CD1c-positive myeloid dendritic cell (primary cell): ENCODE measurements at regions not wholly inside any gene's neighbourhood (a gene's known extent, or its start where the extent isn't known, plus 50 kb on each side); places are given as distances from the start of the nearest gene placed in this dataset.
"Not testable (repeated sequence)": the region's sequence is repeated elsewhere in the genome, so short reads cannot be mapped to it uniquely, and the experiment has no call there.

Experiments used
- DNase-seq: peaks from one replicate; pipeline ENCODE4 v3.0.0-alpha.2; 2016; ENCODE audit errors: extremely low spot score

DNA sequence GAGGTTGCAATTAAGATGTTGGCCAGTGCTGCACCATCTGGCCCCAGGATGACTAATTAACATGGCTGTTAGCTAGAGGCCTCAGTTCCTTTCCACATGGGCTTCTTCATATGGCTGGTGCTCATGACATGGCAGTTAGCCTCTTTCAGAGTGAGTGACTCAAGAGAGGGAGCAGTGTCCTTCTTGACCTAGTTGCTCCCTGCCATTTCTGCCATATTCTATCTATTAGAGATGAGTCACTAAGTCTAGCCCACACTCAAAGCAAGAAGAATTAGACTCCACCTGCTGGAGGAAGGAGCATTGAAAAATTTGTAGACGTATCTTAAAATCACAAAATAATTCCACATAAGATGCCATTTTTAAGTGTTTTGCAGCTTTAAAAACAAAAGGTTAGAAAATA lies 651.2 kb upstream of the CCNG1 start:
- DNase-seq = no peak

DNA sequence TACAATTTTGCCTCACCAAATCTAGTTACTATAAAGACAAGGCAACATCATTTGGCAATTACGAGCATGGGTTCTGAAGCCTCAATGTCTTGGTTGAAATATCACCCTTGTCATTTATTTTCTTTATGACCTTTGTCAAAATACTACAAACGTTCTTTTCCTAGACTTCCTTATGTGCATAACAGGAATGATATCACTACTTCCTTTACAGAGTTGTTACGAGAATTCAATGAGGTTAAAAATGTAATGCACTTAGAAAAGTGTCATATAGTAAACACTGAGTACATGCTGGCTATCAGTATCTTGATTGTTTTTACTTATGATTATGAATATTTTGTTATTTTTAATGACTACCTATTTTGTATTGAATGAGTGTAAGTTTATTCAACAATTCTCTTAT lies 640.9 kb upstream of the CCNG1 start:
- DNase-seq = no peak

DNA sequence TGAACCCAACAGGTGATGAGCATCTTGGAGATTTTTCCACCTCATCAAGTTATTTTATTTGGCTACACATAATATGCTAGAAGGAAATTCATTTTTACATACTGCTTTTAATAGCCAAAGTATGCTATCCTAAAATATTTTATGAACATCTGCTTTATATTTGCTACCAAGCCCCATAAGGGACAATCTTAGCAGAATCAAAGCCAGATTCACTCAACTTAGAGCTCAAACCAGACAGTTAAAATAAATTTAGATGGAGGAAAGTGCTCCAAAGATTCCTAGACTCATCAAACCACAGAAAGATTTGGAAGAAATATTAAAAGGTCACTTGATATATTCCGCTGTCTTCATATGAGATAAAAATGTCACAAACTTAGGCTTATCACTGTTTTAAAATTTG lies 637.1 kb upstream of the CCNG1 start:
- DNase-seq = no peak

DNA sequence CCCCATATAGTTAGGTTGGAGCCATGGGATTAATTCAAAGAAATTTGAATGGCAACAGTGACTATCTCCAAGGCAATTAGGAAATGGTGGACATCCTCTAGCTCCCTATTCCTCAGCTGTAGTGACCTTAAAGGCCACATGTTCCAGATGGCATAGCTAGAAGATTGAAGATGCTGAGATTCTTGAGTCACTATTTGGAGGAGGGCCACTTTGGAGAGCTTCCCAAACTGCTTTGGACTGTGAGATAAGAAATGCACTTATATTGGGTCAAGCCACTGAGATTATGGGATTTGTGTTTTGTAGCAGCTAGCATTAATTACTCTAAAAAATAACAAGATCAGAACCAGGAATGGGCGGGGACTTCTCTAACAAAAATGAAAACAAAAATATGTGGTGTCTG lies 636.2 kb upstream of the CCNG1 start:
- DNase-seq = no peak

DNA sequence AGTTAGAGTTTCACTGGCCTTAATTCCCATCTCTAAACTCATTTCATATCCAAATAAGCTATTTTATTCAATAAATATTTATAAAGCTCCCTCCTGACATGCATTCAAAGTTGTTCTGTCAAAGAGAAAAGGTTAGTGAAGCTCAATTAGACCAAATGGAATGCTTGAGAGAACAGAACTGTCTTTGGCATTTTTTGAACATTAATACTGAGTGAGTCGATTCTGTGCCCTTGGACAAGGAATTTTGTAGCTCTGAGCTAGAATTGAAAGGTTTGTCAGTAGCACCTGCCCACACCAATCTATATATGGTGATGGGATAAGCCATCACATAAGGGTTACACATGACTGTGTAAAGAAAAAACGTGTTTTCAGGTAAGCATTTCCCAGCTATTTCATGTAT lies 631.2 kb upstream of the CCNG1 start:
- no peak for DNase-seq

DNA sequence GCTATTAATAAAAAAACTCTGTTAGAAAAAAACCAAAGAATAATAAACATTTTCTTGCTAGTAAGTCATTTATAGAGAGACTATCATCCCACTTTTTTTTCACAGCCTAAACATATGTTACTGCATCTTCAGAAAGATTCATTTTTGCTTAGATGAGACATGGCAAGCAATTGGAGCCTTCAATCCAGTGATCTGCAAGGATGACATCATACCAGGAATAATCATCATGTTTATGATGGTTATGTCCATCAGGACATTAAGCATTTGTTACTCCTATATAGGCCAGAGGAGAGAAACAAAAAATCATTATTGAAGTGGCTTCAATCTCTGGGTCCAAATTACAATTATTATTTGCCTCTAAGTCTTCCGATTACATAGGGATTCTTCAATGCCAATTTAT lies 626.3 kb upstream of the CCNG1 start:
- no peak for DNase-seq

DNA sequence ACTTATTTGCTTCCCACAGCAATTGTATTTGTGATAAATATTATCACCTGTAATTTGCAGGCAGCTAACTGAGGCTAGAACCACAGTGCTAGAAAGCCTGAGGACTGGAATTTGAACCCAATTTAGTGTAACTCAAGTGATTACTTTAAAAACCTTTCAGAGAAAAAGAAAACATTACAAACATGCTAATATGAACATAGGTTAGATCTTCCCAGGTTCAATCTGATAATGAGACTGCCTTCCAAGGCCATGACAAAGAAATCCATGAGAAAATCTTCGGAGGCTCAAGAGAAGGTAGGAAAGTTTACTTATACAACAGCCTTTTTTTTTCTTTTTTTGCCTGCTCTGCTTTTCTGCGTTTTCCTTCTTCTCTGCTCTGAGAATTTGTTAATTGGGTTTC lies 620.6 kb upstream of the CCNG1 start:
- no peak for DNase-seq

DNA sequence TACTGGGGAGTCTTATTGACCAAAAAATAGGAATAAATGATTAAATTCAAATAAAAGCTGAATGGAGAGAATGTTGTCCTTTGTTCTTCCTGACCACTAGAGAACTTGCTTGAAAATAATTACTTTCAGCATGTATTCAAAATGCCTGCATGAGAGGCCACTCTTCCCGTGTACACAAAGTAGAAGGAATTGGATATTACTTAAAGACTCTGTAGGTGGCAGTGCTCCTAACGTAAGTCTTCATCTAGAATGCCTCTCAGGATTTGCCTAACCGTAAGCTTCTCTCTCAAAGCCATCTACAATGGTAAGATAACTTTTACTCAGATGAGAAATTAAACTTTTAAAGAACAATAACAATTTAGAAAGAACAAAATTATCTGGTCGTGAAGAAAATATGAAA lies 620.0 kb upstream of the CCNG1 start:
- DNase-seq = no peak

DNA sequence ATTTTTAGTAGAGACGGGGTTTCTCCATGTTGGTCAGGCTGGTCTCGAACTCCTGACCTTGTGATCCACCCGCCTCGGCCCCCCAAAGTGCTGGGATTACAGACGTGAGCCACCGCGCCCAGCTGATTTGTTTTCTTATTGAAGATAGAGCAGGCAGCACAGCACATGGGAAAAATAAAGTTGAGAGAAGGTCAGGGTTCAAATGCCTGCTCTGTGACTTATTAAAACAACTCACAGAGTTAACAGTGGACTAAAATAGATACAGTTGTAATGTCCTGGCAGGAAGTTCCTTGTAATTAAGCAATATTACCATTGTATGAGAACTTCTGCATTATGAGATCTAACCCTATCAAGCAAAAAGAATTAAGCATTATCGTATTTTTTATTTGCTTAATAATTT lies 615.7 kb upstream of the CCNG1 start:
- not testable (repeated sequence) for DNase-seq

DNA sequence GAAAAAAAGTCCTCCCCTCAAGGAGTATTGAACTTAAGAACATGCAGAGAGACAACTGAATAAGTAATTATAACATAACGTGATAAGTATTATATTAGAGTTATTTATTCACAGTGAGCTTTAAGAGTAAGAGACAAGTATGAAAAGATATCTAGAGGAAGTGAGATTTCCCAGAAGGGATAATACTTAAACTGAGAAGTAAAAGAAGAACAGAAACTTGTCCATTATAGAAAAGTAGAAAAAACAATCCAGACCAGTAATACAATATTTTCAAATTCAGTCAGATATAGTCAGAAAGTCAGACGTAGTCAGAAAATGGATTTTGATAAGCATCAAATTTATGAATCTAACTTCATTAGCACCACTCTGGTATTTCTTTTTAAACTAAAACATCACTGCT lies 613.0 kb upstream of the CCNG1 start:
- DNase-seq = no peak

DNA sequence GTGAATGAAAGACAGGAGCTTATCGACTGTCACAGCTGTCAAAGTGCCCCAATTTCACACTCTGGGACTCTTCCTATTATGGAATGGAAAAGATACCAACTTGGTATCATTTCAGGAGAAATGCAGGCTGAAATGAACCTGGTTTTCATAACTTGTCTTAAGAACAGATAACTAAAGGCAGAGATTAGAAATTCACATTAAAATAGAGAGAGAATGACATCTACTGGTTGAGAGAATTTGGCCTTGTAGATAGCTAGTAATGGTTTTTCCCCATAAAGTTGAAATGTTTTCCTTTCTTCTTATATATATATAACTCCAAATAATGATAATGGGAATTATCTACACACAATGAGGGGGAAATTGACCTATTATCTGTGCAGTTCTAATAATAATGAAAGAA lies 600.2 kb upstream of the CCNG1 start:
- DNase-seq = no peak

DNA sequence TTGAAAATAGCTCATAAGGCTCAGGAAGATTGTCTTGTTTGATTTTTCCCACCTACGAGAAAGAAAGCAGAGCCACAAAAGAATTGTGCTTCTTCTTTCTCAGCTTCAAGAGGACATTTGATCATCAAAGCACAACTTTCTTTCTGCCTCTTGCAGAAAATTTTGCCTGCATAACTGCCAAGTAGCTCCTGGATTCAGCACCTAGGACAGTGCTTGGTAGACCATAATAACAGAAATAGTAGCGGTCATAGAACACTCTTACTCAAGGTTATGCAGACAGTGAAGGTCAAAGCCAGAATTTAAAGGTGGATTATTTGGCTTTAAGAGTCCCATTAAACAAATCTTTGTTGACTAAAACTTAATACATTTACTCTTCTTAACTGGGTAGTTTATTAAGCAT lies 594.7 kb upstream of the CCNG1 start:
- no peak for DNase-seq

DNA sequence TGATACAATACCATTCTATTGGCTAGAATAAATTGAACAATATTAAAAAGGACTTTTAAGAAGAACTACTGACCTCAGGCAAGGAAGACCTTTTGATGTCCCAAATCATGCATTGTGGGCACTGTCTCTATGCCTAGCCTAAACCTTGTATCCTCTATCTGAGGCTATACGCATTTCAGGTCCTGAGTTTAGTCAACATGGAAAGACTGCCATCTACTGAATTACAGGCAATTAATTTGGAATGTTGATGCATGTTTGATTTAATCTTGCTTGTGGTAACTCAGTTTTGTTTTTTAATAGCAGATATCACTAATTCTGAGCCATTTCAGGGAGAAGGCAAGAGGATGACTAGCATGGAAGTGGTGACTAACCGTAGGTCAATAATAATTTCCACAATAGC lies 585.3 kb upstream of the CCNG1 start:
- DNase-seq = no peak

DNA sequence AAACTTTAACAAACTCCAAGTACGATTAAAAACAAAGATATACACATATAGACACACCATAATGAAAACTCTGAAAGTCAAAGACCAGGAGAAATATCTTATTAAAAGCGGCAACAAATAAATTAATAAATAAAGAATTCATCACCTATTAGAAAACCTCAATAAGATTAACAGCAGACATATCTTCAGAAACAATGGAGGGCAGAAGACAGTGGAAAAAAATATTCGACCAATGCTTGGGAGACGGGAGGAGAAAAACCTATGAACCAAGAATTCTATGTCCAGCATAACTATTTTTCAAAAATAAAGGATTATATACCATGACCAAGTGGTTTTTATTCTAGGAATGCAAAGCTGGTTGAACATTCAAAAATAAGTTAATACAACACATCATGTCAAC lies 578.6 kb upstream of the CCNG1 start:
- no peak for DNase-seq

DNA sequence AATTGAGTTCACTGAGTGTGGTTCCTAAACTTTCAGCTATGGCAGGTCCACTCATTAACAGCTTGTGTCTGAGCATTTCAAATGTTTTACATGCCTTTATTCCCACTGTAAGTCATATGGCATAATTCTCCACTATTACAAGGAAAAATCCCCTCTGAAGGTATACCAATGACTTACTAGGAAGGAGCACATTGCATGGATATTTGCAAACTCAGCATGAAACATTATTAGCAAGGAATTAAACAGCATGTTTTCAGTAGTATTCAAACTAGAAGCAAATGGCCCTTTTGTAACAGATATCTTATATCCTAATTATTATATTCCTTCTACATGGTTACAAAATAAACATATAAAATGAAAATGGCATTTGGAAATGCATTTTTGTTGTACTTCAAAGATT lies 566.4 kb upstream of the CCNG1 start:
- no peak for DNase-seq

DNA sequence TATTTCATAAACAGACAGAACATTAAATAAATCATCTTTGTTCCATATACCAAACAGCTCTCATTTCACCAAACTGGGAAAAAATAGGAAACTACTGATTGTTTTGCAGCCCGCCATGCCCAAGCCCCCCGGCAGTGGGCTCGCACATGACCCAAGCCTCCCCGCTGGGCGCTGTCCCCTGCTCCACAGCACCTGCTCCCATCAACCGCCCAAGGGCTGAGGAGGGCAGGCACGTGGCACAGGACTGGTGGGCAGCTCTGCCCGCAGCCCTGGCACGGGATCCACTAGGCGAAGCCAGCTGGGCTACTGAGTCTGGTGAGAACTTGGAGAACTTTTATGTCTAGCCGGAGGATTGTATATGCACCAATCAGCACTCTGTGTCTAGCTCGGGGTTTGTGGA lies 554.8 kb upstream of the CCNG1 start:
- DNase-seq = no peak

DNA sequence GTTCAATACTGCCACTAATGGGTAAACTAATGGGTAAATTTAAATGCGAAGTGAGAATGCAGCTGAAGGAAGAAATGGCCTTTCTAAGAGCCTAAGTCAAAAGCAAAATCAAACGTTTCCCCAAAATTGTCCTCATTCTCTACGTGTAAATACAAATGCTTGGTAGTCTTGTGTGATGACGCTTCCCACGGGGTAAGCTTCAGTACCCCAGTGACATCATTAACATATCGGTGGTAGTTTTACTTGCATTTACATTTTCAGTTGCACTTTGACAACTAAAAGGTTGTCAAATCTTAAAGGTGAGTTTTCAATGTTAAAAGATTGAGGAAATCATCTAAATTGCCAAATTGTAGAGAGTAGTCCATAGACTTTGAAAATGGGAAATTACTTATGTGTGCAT lies 550.7 kb upstream of the CCNG1 start:
- DNase-seq = no peak

DNA sequence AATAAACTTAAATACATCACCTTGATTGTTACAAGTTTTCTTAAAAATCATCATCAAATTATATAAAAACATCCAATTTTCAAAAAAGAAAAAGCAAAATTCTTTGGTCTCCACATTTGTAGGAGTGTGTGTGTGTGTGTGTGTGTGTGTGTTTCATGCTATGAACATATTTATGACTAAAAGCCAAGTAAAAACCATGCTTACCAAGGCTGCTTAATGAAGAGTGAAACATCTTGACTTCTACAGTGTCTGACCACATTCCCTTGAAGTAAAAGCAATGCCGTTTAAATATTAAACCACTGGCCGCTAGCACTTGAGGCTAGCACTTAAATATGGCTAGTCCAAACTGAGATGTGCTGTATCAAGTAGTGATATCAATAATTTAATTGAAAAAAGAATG lies 549.1 kb upstream of the CCNG1 start:
- no peak for DNase-seq

DNA sequence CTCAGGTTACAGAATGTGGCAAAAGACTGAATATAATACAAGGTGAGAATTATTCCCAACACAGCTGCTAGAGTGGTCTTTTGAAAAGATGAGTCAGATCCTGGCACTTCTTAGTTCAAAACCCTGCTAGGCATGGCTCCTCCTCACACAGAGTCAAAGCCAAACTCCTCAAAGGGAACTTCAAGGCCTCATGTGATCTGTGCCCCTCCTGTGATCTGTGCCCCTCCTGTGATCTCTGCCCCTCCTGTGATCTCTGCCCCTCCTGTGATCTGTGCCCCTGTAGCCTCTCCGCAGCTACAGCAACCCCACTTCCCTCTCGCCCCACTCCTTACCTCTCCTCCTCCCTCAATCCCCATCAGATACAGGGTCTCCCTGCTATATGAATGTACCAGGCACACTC lies 525.5 kb upstream of the CCNG1 start:
- no peak for DNase-seq

DNA sequence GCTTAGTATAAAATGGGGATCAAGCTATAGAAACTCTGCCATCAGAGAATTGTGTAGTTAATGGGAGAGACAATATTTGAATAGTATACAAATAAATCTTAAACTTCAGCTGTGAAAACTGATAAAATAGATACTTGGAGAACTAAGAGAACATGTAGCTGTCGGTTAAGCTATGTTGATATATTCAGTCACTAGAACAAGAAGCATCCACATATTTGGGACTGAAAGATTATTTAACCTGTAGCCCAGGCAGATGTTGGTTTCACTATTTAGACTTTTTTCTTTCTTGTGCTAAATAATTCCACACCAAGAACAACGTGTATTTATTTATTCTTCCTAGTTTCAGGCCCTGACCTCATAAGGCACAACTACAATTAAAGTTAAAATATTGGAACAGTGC lies 521.0 kb upstream of the CCNG1 start:
- DNase-seq = no peak

DNA sequence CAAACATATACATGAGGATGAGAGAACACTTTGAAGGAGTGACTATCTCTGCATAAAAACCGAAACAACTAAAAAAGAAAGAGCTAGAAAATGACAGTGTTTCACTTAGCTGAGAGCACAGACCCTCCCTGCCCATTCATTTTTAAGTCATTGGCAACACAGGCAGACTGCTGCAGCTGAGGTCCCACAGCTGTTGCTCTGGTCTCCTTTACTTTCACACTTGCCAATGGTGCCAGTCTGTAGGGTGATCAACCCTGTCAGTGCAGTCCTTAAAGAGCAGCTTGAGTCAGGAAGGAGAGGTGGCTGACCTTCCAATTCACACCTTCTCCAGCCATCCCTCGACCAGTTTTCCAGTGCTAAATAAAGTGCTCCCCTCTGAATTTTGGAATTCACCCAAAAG lies 508.3 kb upstream of the CCNG1 start:
- no peak for DNase-seq

DNA sequence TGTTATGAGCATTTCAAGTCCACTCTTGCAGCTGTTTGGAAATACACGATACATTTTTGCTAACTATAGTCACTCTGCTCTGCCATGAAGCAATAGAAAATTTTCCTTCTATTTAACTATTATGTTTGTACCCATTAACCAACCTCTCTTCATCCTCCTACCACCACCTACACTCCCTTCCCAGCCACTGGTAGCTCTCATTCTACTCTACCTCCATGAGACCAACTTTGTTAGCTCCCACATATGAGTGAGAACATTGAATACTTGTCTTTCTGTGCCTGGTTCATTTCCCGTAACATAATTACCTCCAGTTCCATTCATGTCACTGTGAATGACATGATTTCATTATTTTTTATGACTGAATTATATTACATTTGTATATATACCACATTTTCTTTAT lies 505.9 kb upstream of the CCNG1 start:
- no peak for DNase-seq

DNA sequence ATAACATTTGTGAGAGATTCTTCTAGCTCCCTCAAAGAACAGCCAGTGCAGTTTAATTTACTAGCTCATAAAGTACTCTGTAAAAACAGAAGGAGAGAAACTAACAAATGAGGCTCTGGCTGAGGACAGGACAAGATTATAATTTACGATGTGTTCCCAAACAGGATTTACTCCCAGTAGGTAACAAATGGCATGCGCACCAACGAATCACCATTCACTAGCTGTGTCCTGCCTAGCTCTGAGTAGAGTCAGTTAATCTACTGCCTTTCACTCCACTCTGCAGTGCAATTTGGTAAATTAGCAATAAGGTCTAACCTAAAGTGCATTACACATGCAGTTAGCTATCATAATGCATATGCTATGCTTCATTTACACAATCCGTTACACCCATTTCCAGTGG lies 497.4 kb upstream of the CCNG1 start:
- DNase-seq = no peak

DNA sequence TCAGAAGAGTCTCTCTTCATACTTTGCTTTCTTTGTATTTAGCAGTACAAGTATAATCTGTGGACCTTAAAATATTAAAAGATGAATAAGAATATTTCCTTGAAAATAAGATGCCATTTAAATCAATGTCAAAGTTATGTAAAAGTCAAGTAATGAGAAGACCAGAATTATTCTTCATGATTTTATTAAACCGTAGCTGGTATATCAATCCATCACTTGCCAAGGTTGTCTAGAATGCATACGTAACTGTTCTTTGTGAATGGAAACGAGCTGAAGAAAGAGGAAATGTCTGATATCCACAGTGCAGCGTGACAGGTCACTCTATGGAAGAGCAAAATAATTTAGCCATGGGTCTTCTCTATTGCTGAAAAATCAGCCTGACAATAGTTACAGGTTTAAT lies 488.7 kb upstream of the CCNG1 start:
- no peak for DNase-seq

DNA sequence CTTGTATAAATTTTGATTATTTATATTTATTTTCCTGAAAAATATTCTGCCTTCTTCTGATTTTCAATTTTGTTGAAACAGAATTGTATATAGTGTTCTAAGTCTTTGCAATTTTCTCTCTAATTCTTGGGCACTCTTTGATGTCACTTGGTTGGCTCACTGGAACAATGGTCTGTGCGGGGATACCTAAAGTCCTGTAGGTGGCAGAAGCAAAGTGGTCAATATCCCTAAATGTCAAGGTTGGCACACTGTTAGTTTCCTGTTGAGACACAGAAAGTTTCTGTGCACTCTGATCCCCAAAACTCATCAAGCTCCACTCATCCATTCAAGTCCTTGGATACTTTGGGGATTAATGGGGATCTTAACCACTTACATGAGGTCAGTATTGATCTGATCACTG lies 480.8 kb upstream of the CCNG1 start:
- no peak for DNase-seq
